Myocyte (in vitro differentiated cells): ENCODE measurements at regions not wholly inside any gene's neighbourhood (a gene's known extent, or its start where the extent isn't known, plus 50 kb on each side); places are given as distances from the start of the nearest gene placed in this dataset.
"Not testable (repeated sequence)": the region's sequence is repeated elsewhere in the genome, so short reads cannot be mapped to it uniquely, and the experiment has no call there.

Experiments
- DNase-seq: peaks from one replicate; pipeline ENCODE4 v3.0.0-alpha.2; 2012; ENCODE audit warnings: low read depth

DNA sequence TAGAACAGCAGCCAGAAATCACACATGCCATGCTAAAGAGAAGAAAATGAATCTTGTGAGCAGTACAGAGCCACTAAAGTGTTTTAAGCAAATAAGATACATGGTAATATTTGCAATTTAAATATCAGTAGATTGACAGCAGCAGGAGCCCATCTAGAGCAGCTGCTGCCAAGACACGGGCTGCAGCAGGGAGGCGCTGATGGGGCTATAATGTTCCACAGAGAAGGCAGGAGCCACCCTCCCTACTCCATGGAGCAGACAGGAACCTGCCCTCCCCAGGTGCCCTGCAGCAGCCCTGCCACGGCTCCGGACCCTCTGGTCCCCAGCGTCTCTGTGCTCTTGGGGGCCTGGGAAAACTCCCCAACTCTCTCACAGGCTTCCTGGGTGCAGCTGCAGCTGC is 224.1 kb upstream of the ISL1 start:
- no peak for DNase-seq

DNA sequence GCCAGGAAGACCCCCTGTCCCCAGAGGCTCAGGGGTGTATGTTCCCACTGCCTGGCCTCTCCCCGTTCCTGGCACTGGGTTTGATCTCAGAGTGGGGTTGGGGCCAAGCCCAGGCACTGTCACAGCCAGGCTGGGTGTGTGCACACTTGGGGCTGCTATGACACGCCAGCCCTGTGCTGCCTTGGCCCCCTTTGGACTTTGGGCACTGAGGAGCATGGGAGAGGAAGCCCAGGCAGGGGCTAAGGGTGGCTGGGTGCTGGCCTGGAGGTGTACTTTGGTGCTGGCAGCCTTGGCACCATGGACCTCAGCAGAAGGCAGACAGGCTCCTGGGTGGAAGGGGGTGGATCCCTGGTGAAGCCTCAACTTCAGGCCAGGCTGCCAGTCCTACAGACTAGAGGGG is 223.6 kb upstream of the ISL1 start:
- DNase-seq = no peak

GRCh38 chr5:51162245-51162644 is 221.0 kb upstream of the ISL1 start:
- no peak for DNase-seq

DNA sequence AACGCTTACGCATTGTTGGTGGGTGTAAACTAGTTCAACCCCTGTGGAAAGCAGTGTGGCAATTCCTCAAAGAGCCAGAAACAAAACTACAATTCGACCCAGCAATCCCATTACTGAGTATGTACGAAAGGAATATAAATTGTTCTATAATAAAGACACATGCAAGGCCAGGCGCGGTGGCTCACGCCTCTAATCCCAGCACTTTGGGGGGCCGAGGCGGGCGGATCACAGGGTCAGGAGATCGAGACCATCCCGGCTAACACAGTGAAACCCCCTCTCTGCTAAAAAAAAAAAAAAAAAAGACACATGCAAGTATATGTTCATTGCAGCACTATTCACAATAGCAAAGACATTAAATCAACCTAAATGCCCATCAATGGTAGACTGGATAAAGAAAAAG is 217.6 kb upstream of the ISL1 start:
- not testable (repeated sequence) for DNase-seq

- DNase-seq = no peak
Measured at GRCh38 chr5:51172903-51173626, 210.2 kb upstream of the ISL1 start.

DNA sequence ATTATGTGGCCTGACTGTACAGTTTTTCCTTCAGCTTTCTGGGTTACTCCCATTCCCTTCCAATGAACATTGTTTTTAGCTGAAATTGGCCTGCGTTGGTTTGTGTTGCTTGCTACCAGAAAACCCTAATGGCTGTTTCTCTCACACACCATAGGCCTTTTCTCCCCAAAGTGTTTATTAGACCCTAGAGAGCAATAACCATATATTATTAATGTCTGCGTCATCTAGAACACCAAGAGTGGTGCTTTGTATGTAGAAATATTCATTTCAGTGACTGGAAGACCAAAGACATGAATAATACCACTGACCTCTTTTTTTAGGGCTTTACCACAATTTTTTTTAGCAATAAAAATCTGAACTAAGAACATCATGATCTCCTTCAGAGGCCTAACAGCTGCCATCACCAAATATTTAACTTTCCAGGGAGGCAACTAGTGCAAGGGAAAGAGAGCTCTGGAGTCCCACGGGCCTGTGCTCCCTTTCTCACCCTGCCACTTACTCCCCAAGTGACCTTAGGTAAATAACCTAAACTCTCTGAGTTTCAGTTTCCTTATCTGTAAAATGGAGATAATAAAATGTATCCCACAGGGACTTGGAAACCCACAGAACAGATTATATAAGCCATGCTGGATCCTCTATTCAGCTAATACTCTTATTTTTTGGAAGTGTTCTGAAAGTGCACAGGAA is 201.9 kb upstream of the ISL1 start:
- DNase-seq = no peak

DNA sequence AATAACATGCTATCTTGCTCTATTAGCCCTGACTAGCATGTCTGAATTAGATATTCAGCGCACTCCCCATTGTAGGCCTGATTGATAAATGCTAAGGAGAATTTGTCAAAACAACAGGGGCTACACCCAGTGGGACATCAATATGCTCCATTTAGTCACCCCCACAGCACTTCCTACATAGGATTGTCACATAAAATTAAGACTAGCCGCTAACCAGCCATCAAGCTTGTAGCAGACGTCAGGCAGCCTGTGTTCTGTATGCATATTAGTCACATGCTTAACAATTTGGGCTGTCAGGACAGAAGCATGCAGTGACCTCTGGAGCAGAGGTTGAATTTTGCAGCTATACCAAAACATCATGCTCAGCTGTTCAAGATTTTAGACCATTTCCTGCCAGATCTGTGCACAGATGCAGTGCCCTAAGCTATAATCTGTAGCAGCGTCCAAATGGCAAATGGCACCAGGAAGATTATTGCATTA is 197.4 kb upstream of the ISL1 start:
- no peak for DNase-seq

- no peak for DNase-seq
Measured at GRCh38 chr5:51188001-51188591, 195.2 kb upstream of the ISL1 start.

DNA sequence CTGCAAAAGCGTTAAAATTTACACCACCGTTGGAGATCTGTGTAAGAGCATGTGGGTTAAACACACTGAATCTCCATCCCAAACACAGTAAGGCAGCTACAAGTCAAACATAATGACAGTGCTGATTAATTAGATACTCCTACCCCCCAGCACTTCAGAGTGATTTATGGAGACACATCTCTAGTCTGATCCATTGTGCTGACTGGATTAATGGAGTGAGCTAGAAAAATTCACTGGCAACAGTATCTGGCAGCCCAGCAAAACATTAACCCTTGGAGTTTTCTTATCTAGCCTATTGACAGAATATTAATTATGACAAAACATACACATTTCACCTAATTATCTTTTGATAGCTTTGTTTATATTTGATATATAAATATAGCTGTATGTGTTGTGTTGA is 188.6 kb upstream of the ISL1 start:
- no peak for DNase-seq

DNA sequence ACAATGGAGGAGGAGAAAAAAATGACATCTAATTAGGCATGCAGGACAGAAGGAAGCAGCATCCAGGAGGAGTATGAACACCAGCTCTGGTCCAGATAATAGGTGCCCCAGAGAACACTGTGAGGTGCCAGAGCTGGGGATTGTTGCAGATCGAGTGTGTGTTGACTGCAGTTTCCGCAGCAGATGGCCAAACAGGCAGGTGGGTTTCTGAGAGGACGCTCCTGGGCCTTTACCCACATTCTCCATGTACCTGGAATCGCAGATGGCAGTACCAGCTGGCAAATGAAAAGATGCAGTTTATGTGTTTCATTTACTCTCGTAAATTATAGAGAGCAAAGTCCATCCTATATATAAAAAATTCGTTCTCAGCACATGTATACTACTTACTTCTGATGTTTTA is 182.2 kb upstream of the ISL1 start:
- no peak for DNase-seq

DNA sequence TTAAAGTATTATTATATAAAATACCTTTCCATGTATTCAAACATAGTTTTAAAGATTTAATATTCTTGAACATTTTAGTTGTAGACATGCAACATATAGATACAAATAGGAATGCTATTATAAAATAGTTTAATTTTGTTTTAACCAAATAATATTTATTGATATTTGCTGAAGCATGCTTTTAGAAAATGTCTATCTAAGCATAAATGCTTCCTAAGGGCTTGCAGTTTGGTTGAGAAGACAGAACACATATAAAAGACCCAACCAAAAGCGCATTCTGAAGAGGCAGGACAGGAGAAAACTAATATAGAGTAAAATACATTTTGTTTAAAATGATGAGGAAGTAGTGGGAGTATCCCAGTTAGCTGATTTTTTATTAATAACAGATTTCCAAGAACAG is 181.5 kb upstream of the ISL1 start:
- no peak for DNase-seq

- no peak for DNase-seq
Measured at GRCh38 chr5:51202161-51202560, 181.1 kb upstream of the ISL1 start.

DNA sequence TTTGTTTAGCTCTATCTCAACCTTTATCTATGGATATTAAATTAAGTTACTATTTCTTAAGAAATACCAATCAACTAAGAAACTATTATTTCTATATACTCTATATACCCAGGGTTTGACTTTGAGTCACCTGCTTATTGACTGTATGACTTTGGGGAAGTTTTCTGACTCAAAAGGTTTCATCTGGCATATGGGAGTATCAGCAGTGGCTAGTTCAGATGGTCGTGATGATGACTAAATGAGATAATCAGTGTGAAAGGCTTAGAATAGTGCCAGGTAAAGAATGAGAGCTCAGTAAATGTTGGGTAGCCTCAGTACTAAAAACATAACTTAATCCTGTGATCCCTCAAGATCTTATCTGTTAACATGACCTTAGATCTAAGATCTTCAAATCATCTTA is 179.7 kb upstream of the ISL1 start:
- DNase-seq = no peak

DNA sequence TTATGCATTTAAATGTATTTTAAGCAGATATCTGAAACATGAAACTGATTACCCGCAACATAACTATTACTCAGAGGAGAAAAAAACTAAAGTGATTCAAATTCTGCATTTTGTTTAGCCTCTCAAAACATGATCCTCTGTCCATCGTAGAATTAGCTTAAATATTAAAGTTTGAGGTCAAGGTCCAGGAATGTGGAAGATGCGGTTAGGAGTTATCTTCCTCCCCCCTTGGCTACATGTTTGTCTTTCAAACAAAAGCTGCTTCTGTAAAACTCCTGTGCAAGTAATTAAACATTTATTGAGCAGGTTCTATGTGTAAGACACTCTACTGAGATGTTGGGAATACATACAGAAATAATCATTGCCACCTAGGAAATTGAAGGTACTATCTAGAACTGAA is 175.0 kb upstream of the ISL1 start:
- no peak for DNase-seq

GRCh38 chr5:51214746-51215145 is 168.5 kb upstream of the ISL1 start:
- no peak for DNase-seq

DNA sequence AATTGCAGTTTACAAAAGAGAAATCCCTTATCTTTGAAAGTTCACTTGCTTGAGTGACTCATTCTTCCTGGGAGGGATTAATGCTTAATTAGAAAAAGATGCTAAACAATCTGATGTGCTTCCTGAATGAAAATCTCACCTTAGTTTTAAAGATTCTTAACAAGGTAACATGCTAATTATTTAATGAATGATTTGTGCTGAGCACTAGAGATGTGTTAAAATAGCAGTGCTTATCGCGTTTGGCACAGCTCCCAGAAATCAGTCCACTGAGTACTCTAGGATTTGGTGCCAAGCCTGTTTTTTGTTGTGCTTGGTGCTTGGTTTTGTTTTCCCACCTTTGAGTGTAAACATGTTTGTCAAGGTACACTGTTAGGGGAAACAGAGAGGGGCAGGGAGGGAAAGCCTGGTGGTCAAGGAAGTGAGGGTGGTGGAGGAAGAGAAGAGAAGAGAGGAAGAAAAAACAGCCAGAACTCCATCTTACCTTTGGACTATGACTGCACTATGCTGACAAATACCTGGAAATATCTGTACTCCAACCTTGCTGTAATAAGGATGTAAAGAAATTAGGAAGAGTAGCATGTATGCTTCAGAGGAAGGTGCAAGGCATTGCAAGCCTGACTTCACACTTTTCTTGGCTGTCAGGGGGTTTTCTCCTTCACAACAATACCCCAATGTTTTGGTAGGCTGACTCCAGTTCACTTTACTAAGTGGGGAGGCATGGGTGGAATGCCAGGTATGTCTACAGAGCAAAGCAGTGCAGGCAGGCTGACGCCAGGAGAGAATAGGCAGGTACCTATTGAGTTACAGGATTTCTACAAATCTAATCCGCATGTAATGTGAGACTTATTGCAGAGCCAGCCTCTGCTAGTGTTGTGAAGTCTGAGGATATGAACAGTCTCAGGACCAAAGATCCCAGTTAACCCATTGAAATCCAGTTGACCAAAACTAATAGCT is 157.2 kb upstream of the ISL1 start:
- DNase-seq = no peak

DNA sequence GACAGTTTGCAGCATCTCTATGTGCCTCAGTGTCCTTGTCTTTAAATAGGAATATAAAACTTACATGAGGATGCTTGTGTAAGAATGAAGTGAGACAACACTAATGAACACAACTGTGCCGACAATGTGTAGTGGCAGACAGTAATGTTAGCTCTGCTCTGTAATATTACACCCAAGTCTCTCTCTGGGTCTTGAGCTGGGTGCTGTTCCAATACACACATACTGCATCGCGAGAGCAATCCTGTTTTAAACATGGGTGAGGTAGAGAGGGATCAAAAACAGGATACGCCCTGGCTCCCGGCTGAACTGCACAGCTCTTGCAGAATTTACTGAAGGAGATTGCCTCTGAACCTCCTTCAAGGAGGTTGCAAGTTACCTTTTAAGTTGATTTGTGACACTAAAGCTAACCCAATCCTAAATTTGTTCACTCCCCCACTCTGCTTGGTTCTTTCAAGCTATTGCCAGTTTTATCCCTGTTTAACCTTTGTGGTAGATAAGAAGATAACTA is 155.2 kb upstream of the ISL1 start:
- DNase-seq = no peak

- no peak for DNase-seq
Measured at GRCh38 chr5:51230336-51230735, 152.9 kb upstream of the ISL1 start.

GRCh38 chr5:51242456-51242855 is 140.8 kb upstream of the ISL1 start:
- DNase-seq = no peak

DNA sequence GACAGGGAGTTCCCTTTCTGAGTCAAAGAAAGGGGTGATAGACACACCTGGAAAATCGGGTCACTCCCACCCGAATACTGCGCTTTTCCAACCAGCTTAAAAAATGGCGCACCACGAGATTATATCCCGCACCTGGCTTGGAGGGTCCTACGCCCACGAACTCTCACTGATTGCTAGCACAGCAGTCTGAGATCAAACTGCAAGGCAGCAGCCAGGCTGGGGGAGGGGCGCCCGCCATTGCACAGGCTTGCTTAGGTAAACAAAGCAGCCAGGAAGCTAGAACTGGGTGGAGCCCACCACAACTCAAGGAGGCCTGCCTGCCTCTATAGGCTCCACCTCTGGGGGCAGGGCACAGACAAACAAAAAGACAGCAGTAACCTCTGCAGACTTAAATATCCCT is 132.3 kb upstream of the ISL1 start:
- DNase-seq = not testable (repeated sequence)

DNA sequence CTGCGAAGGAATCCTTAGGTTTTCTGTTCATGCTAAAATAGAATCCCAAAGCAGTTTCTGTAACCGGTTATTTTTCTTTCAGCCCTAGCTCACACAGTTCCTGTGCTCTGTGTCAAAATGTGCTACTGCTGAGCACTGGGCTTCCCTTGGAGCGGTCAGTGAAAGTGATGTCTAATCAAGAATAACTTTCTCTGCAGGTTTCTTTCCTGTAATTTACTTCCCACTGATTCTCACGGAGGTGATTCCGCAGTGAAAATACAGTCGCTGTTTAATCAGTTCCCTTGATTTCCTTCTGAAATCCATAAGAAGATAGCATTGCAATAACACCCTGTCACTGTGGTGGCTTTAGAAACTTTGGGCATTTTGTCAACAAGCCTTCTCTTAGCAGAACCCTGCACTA is 112.0 kb upstream of the ISL1 start:
- no peak for DNase-seq
